Psoas muscle (tissue), 7 donors: ENCODE measurements at regions not wholly inside any gene's neighbourhood (a gene's known extent, or its start where the extent isn't known, plus 50 kb on each side); places are given as distances from the start of the nearest gene placed in this dataset.
"Not testable (repeated sequence)": the region's sequence is repeated elsewhere in the genome, so short reads cannot be mapped to it uniquely, and the experiment has no call there.

Source experiments
- ATAC-seq, 4 donors: fragments of 200-7000 bp; cut with Tn5 transposase; one replicate each; pipeline ENCODE4 v1.9.1; 2020; ENCODE audit warnings: moderate library complexity in 3 of 4, mild to moderate bottlenecking in 2 of 4
- DNase-seq, 2 donors: peaks; one replicate each; pipeline ENCODE4 v3.0.0-alpha.2; 2020
- H3K27ac ChIP-seq: fragments of 200-600 bp; one replicate; pipeline ENCODE4 v1.8.0; 2022
- H3K27me3 ChIP-seq, 3 donors: fragments of 200-600 bp in 1 of 3; one replicate each; pipeline versions ENCODE4 v1.6.1 to v1.8.0; 2013 to 2022; ENCODE audit warnings: low read length in 2 of 3, mild to moderate bottlenecking in 2 of 3, moderate library complexity in 1 of 3; ENCODE audit not compliant: insufficient read depth in 3 of 3
- H3K36me3 ChIP-seq, 2 donors: fragments of 200-600 bp in 1 of 2; one replicate each; pipeline versions ENCODE4 v1.6.1 to v1.8.0; 2013 to 2022; ENCODE audit warnings: low read depth in 1 of 2, mild to moderate bottlenecking in 1 of 2, moderate library complexity in 1 of 2; ENCODE audit not compliant: insufficient read depth in 1 of 2
- H3K4me1 ChIP-seq: fragments of 200-600 bp; one replicate; pipeline ENCODE4 v1.8.0; 2022
- H3K4me3 ChIP-seq: fragments of 200-600 bp; one replicate; pipeline ENCODE4 v1.8.0; 2022; ENCODE audit warnings: mild to moderate bottlenecking
- H3K9me3 ChIP-seq: fragments of 200-600 bp; one replicate; pipeline ENCODE4 v1.8.0; 2022
- CTCF ChIP-seq: fragments of 200-600 bp; IDR thresholded peaks from one replicate; pipeline ENCODE4 v1.8.0; 2022; ENCODE audit warnings: antibody characterized with exemption
- WGBS, 3 donors: extraction: QIAGEN DNeasy Blood & Tissue Kit; methylation state at CpG; one replicate each; pipeline versions ENCODE4 v1.1.6 to v1.1.7; 2013; 5-methylcytosine and 5-hydroxymethylcytosine counted together
- intact Hi-C, 2 donors: fragments of 100-400 bp; cut with DNase I; formaldehyde crosslinking; loops; one replicate each; pipeline versions ENCODE4 v1.11.0 to v1.14.2; 2022
- donor health status: healthy with polysubstance abuse.
- donor health status: DM: no; HTN: no; CAD: no; lungs with moderate emphysema.
- donor health status: Bipolar disorder and iron deficiency.
- donor health status: healthy.
- donor health status: DM: yes; HTN: yes; CAD: no.
- donor health status: DM: no; HTN: no; CAD: no.
- donor health status: DM: yes; HTN: yes; CAD: no.

GRCh38 chr12:111123390-111123789 is 203.0 kb upstream of the MYL2 start:
- Histone ChIP-seq H3K27ac (no peak overlapping the region), H3K4me1 (no peaks in the 10 kb centered on the region), H3K27me3 (no peaks in the 10 kb centered on the region), H3K4me3 (no peak overlapping the region), H3K36me3 (no peaks in the 10 kb centered on the region), H3K9me3 (no peaks in the 10 kb centered on the region)
- no peak for TF ChIP-seq CTCF
- intact Hi-C loops = no loop called here
- no peak for ATAC-seq
- 89 to 91% (median 91%) methylated on average over 6 of the region's 6 CpGs for WGBS, 3 donors
- no peak for DNase-seq

- H3K27ac ChIP-seq = no peak overlapping the region
- no peaks in the 10 kb centered on the region for H3K36me3 ChIP-seq
- no peaks in the 10 kb centered on the region for H3K4me1 ChIP-seq
- ATAC-seq (peak in 1 of 4 donors; percentile 57), DNase-seq (no peak)
- H3K27me3 ChIP-seq = no peaks in the 10 kb centered on the region
- no peaks in the 10 kb centered on the region for H3K9me3 ChIP-seq
- TF ChIP-seq CTCF = no peak
- H3K4me3 ChIP-seq = no peak overlapping the region
- 7 to 10% (median 8%) methylated on average over 7 of the region's 7 CpGs for WGBS, 3 donors
- intact Hi-C loops = no loop called here
Observed at GRCh38 chr12:111122458-111122878, 202.1 kb upstream of the MYL2 start.

- Histone ChIP-seq H3K4me3 (no peak overlapping the region), H3K9me3 (no peaks in the 10 kb centered on the region), H3K27me3 (no peaks in the 10 kb centered on the region), H3K27ac (no peak overlapping the region), H3K4me1 (no peaks in the 10 kb centered on the region), H3K36me3 (no peaks in the 10 kb centered on the region)
- peak; percentile 19 for TF ChIP-seq CTCF
- ATAC-seq (peak in 3 of 4 donors; percentile 49 to 63 (median 57)), DNase-seq (no peak)
- 12 to 20% (median 18%) methylated on average over 6 of the region's 6 CpGs for WGBS, 3 donors
- intact Hi-C loops = no loop called here
Observed at GRCh38 chr12:111121840-111122239, 201.5 kb upstream of the MYL2 start.

GRCh38 chr12:111120578-111120977 is 200.2 kb upstream of the MYL2 start:
- H3K9me3 ChIP-seq = no peaks in the 10 kb centered on the region
- H3K4me1 ChIP-seq = no peaks in the 10 kb centered on the region
- no peak overlapping the region for H3K4me3 ChIP-seq
- ATAC-seq (no peak), DNase-seq (no peak)
- H3K36me3 ChIP-seq = no peaks in the 10 kb centered on the region
- no peak overlapping the region for H3K27ac ChIP-seq
- H3K27me3 ChIP-seq = no peaks in the 10 kb centered on the region
- intact Hi-C loops = no loop called here
- TF ChIP-seq CTCF = no peak
- 15 to 25% (median 23%) methylated on average over 5 of the region's 5 CpGs for WGBS, 3 donors

GRCh38 chr12:111117017-111117416 is 196.6 kb upstream of the MYL2 start:
- TF ChIP-seq CTCF = no peak
- DNase-seq (no peak), ATAC-seq (no peak)
- Histone ChIP-seq H3K9me3 (no peaks in the 10 kb centered on the region), H3K4me1 (no peaks in the 10 kb centered on the region), H3K27me3 (peaks cover 0 to 2% (median 0%) of the 10 kb centered on the region in 3 donors), H3K4me3 (no peak overlapping the region), H3K27ac (no peak overlapping the region), H3K36me3 (no peaks in the 10 kb centered on the region)
- intact Hi-C loops = no loop called here
- 86 to 95% (median 91%) methylated on average over 1 of the region's 1 CpG for WGBS, 3 donors

- H3K27me3 ChIP-seq, H3K36me3 ChIP-seq, intact Hi-C loops, ATAC-seq, H3K27ac ChIP-seq, H3K9me3 ChIP-seq, H3K4me1 ChIP-seq, DNase-seq, H3K4me3 ChIP-seq: not testable (repeated sequence)
- WGBS, 3 donors = 82 to 87% (median 83%) methylated on average over 3 of the region's 3 CpGs
Observed at GRCh38 chr12:111113313-111113712, 192.9 kb upstream of the MYL2 start.
